ENCODE measurements at regions not wholly inside any gene's neighbourhood (a gene's known extent, or its start where the extent isn't known, plus 50 kb on each side); places are given as distances from the start of the nearest gene placed in this dataset.
"Not testable (repeated sequence)": the region's sequence is repeated elsewhere in the genome, so short reads cannot be mapped to it uniquely, and the experiment has no call there.

GRCh38 chr11:70549386-70549785, 151.1 kb downstream of the CTTN start:
- no peak for DNase-seq (ENCODE audit: low read depth in 2 of 2)

GRCh38 chr11:70549796-70550195, 151.5 kb downstream of the CTTN start:
- DNase-seq (ENCODE audit: low read depth in 2 of 2) = no peak

- DNase-seq (ENCODE audit: low read depth in 2 of 2) = no peak
Observed at GRCh38 chr11:70550456-70551195, 152.3 kb downstream of the CTTN start.

GRCh38 chr11:70551351-70552166, 153.2 kb downstream of the CTTN start:
- DNase-seq (ENCODE audit: low read depth in 2 of 2) = no peak

- DNase-seq (ENCODE audit: low read depth in 2 of 2) = no peak
Observed at GRCh38 chr11:70552167-70553150, 154.1 kb downstream of the CTTN start.

- DNase-seq (ENCODE audit: low read depth in 2 of 2) = no peak
Observed at GRCh38 chr11:70555078-70555477, 156.7 kb downstream of the CTTN start.

GRCh38 chr11:70556884-70557741, 158.8 kb downstream of the CTTN start:
- DNase-seq (ENCODE audit: low read depth in 2 of 2) = peak; percentile 10 to 15

- DNase-seq (ENCODE audit: low read depth in 2 of 2) = no peak
Observed at GRCh38 chr11:70557742-70558485, 159.6 kb downstream of the CTTN start.

GRCh38 chr11:70558681-70559080, 160.4 kb downstream of the CTTN start:
- no peak for DNase-seq (ENCODE audit: low read depth in 2 of 2)

- DNase-seq (ENCODE audit: low read depth in 2 of 2) = no peak
Observed at GRCh38 chr11:70559516-70559915, 161.2 kb downstream of the CTTN start.

GRCh38 chr11:70560621-70561020, 162.3 kb downstream of the CTTN start:
- DNase-seq (ENCODE audit: low read depth in 2 of 2) = not testable (repeated sequence)

GRCh38 chr11:70566768-70567530, 168.6 kb downstream of the CTTN start:
- DNase-seq (ENCODE audit: low read depth in 2 of 2) = no peak

GRCh38 chr11:70567680-70568034, 169.3 kb downstream of the CTTN start:
- no peak for DNase-seq (ENCODE audit: low read depth in 2 of 2)

GRCh38 chr11:70568035-70568813, 169.9 kb downstream of the CTTN start:
- DNase-seq (ENCODE audit: low read depth in 2 of 2) = peak; percentile 12 to 16

GRCh38 chr11:70568814-70569617, 170.7 kb downstream of the CTTN start:
- no peak for DNase-seq (ENCODE audit: low read depth in 2 of 2)

- DNase-seq (ENCODE audit: low read depth in 2 of 2) = no peak
Observed at GRCh38 chr11:70569618-70569890, 171.2 kb downstream of the CTTN start.

- DNase-seq (ENCODE audit: low read depth in 2 of 2) = no peak
Observed at GRCh38 chr11:70569996-70570692, 171.8 kb downstream of the CTTN start.
